ENCODE measurements at regions not wholly inside any gene's neighbourhood (a gene's known extent, or its start where the extent isn't known, plus 50 kb on each side); places are given as distances from the start of the nearest gene placed in this dataset.

GRCh38 chr10:109317746-109318366 is 605.5 kb downstream of the XPNPEP1 start:
- TF ChIP-seq, protein P1, sequence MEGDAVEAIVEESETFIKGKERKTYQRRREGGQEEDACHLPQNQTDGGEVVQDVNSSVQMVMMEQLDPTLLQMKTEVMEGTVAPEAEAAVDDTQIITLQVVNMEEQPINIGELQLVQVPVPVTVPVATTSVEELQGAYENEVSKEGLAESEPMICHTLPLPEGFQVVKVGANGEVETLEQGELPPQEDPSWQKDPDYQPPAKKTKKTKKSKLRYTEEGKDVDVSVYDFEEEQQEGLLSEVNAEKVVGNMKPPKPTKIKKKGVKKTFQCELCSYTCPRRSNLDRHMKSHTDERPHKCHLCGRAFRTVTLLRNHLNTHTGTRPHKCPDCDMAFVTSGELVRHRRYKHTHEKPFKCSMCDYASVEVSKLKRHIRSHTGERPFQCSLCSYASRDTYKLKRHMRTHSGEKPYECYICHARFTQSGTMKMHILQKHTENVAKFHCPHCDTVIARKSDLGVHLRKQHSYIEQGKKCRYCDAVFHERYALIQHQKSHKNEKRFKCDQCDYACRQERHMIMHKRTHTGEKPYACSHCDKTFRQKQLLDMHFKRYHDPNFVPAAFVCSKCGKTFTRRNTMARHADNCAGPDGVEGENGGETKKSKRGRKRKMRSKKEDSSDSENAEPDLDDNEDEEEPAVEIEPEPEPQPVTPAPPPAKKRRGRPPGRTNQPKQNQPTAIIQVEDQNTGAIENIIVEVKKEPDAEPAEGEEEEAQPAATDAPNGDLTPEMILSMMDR (IDR thresholded peaks at IDR 0.05), result no peak
- no peak for TF ChIP-seq POLR2A (IDR thresholded peaks at IDR 0.05)

Measured in heart left ventricle (tissue), 13 donors.